HG03575 (cell line): ENCODE measurements at regions not wholly inside any gene's neighbourhood (a gene's known extent, or its start where the extent isn't known, plus 50 kb on each side); places are given as distances from the start of the nearest gene placed in this dataset.
"Not testable (repeated sequence)": the region's sequence is repeated elsewhere in the genome, so short reads cannot be mapped to it uniquely, and the experiment has no call there.

Experiments
- ATAC-seq: cut with Tn5 transposase; IDR thresholded peaks from one replicate; pipeline ENCODE4 v1.9.1; 2021; ENCODE audit not compliant: unreplicated experiment, insufficient number of reproducible peaks, low FRiP score; ENCODE audit errors: extremely low read depth

- ATAC-seq, result no peak
These were observed 711.3 kb upstream of the COX7C start for GRCh38 chr5:85906460-85906859.

GRCh38 chr5:85910335-85910734 is 707.4 kb upstream of the COX7C start:
- no peak for ATAC-seq

DNA sequence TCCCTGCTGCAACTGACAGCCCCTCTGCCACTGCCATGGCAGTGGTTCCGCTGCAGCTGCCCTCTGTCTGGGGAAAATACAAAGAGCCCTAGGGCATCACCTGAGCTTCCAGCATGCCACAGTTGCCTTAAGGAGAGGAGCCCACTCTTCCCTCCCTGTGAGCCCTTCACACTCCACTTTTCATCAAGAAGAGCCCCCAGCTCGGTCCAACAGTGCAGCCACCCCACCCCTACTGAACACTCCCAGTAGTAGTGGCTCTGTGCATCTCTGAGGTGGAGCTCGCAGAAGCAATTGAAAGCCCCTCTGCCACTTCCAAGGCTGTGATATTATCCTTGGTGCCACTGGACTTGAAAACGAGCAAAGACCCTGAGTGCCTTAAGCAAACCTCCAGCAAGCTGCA is 696.8 kb upstream of the COX7C start:
- ATAC-seq, result no peak

DNA sequence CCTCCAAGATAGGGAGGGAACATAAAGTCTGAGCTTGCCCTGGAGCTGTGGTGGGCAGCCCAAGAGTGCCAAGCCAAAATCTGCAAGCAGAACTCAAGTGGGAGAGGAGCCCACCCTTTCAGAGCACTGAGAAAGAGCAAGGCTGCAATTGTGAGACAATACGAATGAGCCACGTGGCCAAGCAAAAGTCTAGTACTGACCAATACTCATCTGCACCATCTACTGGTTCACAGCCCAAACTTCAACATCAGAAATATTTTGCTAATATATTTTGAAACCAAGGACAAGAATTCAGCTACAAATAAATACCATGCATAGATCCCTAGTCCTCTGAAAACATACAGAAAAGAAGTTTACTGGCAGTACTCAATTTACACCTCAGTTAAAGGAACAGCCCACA is 696.2 kb upstream of the COX7C start:
- ATAC-seq, result no peak

- no peak for ATAC-seq
These were observed 690.1 kb upstream of the COX7C start for GRCh38 chr5:85927632-85928031.

DNA sequence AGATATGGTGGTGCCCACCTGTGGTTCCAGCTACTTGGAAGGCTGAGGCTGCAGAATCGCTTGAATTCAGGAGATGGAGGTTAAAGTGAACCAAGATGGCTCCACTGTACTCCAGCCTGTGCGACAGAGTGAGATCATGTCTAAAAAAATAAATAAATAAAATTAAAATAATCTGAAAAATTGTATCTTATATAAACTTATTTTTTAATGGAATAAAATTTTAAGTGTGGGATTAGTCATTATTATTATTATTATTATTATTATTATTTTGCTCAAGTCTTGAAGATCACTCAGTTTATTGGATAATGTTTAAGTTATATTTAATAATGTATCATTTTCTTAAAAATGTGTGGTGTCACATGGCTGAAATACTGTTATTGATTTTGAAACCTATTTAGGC is 688.0 kb upstream of the COX7C start:
- no peak for ATAC-seq

GRCh38 chr5:85931220-85931619 is 686.5 kb upstream of the COX7C start:
- no peak for ATAC-seq

- ATAC-seq, result no peak
These were observed 679.5 kb upstream of the COX7C start for GRCh38 chr5:85938201-85938600.

DNA sequence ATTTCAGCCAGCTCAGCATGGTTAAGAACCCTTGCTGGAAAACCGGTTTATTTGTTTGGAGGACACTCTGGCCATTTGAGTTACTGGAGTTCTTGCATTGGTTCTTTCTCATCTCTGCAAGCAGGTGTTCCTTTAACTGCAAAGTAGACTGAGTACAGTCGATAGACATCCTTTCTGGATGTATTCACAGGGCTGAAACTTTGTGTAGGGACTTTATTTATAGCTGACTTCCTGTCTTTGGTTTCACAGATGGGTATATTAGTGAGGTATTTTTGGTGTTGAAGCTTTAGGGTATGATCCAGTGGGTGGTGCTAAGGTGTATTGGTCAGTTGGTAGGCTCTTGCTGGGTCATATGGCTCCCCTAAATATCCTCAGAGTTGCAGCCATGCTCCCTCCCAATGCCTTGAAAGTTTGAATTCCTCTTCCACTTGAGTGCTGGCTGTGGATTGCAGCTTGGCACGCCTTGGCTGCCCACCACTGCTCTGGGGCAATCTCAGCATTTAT is 666.0 kb upstream of the COX7C start:
- ATAC-seq, result no peak

GRCh38 chr5:85952680-85953079 is 665.1 kb upstream of the COX7C start:
- no peak for ATAC-seq

GRCh38 chr5:85967681-85968080 is 650.1 kb upstream of the COX7C start:
- no peak for ATAC-seq

- no peak for ATAC-seq
These were observed 645.2 kb upstream of the COX7C start for GRCh38 chr5:85972539-85972938.

DNA sequence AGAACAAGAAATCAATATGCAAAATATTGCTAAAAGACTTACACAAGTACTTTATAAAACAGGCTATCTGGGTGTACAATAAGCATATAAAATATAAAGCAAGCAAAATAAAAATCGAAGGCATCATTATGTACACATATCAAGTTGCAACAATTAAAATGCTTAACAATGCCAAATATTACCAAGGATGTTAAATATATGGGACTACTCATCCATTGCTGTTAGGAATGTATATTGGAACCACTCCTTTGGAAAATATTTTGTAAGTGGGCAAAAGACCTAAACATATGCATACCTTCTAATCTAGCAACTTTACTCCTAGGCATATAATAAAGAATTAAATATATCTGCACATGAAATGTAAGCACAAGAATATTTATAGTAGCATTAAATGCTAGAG is 632.6 kb upstream of the COX7C start:
- ATAC-seq, result no peak

DNA sequence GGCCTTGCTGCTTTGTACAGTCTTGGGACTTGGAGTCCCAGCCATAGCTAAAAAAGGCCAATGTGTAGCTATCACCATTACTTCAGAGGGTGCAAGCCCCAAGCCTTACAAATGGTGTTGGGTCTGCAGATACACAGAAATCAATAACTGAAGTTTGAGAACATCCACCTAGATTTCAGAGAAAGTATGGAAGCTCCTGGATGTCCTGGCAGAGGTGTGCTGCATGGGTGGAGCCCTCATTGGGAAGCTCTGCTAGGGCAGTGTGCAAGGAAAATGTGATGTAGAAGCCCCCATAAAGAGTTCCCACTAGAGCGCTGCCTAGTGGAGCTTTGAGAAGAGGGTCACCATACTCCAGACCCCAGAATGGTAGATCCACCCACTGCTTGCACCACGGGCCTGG is 626.7 kb upstream of the COX7C start:
- no peak for ATAC-seq

DNA sequence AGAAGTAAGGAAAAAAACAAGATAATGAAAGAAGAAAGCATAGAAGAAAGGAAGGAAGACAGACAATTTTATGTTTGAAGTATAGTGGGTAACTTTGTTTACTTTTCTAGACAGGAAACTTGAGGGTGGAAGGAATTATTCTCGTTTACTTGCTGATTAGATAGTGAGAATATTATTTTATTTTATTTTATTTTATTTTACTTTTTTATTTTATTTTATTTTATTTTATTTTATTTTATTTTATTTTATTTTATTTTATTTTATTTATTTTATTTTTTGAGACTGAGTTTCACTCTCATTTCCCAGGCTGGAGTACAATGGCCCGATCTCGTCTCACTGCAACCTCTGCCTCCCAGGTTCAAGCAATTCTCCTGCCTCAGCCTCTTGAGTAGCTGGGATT is 623.1 kb upstream of the COX7C start:
- ATAC-seq, result not testable (repeated sequence)

DNA sequence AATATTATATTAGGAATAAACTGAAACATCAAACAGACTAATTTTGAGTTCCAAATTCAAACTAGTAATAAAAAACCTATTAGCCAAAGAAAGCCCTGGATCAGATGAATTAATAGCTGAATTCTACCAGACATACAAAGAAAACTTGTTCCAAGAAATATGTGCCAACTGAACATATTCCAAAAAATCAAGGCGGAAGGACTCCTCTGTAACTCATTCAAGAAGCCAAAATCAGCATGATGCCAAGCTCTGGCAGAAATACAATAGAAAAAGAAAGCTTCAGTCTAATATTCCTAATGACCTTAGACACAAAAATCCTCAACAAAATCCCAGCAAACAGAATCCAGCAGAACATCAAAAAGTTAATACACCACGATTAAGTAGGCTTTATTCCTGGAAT is 619.1 kb upstream of the COX7C start:
- no peak for ATAC-seq

- ATAC-seq, result no peak
These were observed 609.4 kb upstream of the COX7C start for GRCh38 chr5:86008293-86008692.

DNA sequence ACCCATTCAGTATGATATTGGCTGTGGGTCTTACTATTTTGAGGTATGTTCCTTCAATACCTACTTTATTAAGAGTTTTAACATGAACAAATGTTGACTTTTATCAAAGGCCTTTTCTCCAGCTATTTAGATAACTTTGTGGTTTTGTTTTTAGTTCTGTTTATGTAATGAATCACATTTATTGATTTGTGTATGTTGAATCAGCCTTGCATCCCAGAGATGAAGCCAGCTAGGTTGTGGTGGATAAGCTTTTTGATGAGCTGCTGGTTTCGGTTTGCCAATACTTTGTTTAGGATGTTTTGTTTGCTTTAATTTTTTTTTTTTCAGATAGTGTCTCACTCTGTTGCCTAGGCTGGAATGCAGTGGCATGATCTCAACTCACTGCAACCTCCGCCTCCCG is 609.0 kb upstream of the COX7C start:
- no peak for ATAC-seq

GRCh38 chr5:86011937-86012336 is 605.8 kb upstream of the COX7C start:
- ATAC-seq, result no peak

DNA sequence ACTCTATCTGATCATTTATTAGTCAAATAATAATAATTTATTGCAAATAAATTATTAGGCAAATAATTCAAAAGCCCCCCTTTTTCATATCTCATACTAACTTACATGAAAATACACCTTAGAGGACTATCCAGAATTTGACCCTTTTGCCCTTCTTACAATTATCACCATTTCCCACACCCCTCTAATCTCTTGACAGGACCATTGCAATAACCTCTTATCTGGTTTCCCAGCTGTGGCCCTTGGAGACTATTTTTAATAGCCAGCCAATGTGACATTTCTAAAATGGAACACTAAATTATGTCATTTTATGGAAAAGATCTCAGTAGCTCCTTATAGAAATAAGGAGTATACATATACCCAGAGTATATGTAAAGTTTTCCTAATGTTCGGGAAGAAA is 588.4 kb upstream of the COX7C start:
- ATAC-seq, result no peak

DNA sequence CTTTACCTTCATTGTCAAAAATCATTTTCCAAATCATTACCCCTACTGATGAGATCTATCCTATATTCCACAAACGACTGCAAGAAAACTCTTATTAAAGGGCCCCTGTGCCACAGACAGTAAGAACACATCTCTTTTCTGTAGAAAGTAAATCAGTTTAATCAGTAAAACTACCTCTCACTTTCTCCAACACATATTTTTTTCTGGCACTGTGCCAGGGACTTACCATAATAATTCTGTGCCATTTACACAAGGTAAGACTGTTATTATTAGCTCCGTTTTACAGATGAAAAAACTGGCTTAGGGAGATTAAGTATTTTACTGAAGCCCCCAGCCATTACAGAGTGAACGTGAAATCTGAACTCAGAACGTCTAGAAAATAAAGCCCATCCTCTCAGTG is 587.0 kb upstream of the COX7C start:
- no peak for ATAC-seq

GRCh38 chr5:86038566-86038965 is 579.2 kb upstream of the COX7C start:
- ATAC-seq, result no peak
